NCI-H146 (cell line): ENCODE measurements at regions not wholly inside any gene's neighbourhood (a gene's known extent, or its start where the extent isn't known, plus 50 kb on each side); places are given as distances from the start of the nearest gene placed in this dataset.
"Not testable (repeated sequence)": the region's sequence is repeated elsewhere in the genome, so short reads cannot be mapped to it uniquely, and the experiment has no call there.

Experiments
- DNase-seq: peaks from one replicate; lab custom pipeline; 2025; lab: John Stamatoyannopoulos, UW

- no peak for DNase-seq
Observed at GRCh38 chr21:23039846-23040245, 2041.6 kb downstream of the NCAM2 start.

- DNase-seq = no peak
Observed at GRCh38 chr21:23045955-23046354, 2047.7 kb downstream of the NCAM2 start.

- no peak for DNase-seq
Observed at GRCh38 chr21:23067672-23068071, 2069.5 kb downstream of the NCAM2 start.

- no peak for DNase-seq
Observed at GRCh38 chr21:23083242-23083641, 2085.0 kb downstream of the NCAM2 start.

GRCh38 chr21:23093259-23093658 lies 2095.1 kb downstream of the NCAM2 start:
- no peak for DNase-seq

- no peak for DNase-seq
Observed at GRCh38 chr21:23099185-23099584, 2101.0 kb downstream of the NCAM2 start.

GRCh38 chr21:23101111-23101510 lies 2102.9 kb downstream of the NCAM2 start:
- no peak for DNase-seq

GRCh38 chr21:23108533-23108932 lies 2110.3 kb downstream of the NCAM2 start:
- no peak for DNase-seq

GRCh38 chr21:23111070-23111600 lies 2112.9 kb downstream of the NCAM2 start:
- peak; percentile 8 for DNase-seq

GRCh38 chr21:23119491-23119890 lies 2121.3 kb downstream of the NCAM2 start:
- no peak for DNase-seq

- no peak for DNase-seq
Observed at GRCh38 chr21:23127973-23128372, 2129.8 kb downstream of the NCAM2 start.

- DNase-seq = no peak
Observed at GRCh38 chr21:23130308-23130707, 2132.1 kb downstream of the NCAM2 start.

- DNase-seq = no peak
Observed at GRCh38 chr21:23131177-23131576, 2133.0 kb downstream of the NCAM2 start.

GRCh38 chr21:23138797-23139196 lies 2140.6 kb downstream of the NCAM2 start:
- no peak for DNase-seq

- DNase-seq = peak; percentile 42
Observed at GRCh38 chr21:23152130-23152529, 2153.9 kb downstream of the NCAM2 start.

- DNase-seq = not testable (repeated sequence)
Observed at GRCh38 chr21:23153842-23154241, 2155.6 kb downstream of the NCAM2 start.

- no peak for DNase-seq
Observed at GRCh38 chr21:23155281-23155680, 2157.1 kb downstream of the NCAM2 start.

GRCh38 chr21:23160914-23161313 lies 2162.7 kb downstream of the NCAM2 start:
- DNase-seq = no peak

- no peak for DNase-seq
Observed at GRCh38 chr21:23162198-23162946, 2164.2 kb downstream of the NCAM2 start.
